ENCODE measurements at regions not wholly inside any gene's neighbourhood (a gene's known extent, or its start where the extent isn't known, plus 50 kb on each side); places are given as distances from the start of the nearest gene placed in this dataset.

- no peak for TF ChIP-seq CTCF (conservative IDR thresholded peaks at IDR 0.05)
- no peak overlapping the region for H3K27ac ChIP-seq
Measured at GRCh38 chr3:124653797-124654469, 76.3 kb upstream of the UMPS start.

- H3K27ac ChIP-seq, result no peak overlapping the region
- no peak for TF ChIP-seq CTCF (conservative IDR thresholded peaks at IDR 0.05)
Measured at GRCh38 chr3:124654470-124654845, 75.8 kb upstream of the UMPS start.

- no peak for TF ChIP-seq CTCF (conservative IDR thresholded peaks at IDR 0.05)
- no peak overlapping the region for H3K27ac ChIP-seq
Measured at GRCh38 chr3:124656531-124656930, 73.7 kb upstream of the UMPS start.

DNA sequence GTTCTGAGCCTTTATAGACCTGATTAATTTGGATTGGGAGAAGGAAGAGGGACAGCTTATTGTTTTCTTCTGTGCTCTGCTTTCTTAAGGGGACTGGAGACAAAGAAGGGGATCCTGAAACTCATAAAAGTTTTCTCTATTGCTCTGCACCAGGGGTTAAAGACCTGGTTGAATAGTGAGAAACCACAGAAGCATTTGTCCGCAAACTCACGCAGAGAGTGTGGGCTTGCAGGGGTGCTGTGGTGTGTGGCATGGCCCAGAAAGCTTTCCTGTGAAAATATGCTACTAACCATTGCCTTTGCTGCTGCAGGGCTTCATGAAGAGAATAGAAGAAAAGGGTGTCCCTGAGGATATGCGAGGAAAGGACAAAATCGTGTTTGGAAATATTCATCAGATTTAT is 73.1 kb upstream of the UMPS start:
- no peak for TF ChIP-seq CTCF (conservative IDR thresholded peaks at IDR 0.05)
- H3K27ac ChIP-seq, result no peak overlapping the region

- no peak for TF ChIP-seq CTCF (conservative IDR thresholded peaks at IDR 0.05)
Measured at GRCh38 chr3:124658270-124658669, 72.0 kb upstream of the UMPS start.

DNA sequence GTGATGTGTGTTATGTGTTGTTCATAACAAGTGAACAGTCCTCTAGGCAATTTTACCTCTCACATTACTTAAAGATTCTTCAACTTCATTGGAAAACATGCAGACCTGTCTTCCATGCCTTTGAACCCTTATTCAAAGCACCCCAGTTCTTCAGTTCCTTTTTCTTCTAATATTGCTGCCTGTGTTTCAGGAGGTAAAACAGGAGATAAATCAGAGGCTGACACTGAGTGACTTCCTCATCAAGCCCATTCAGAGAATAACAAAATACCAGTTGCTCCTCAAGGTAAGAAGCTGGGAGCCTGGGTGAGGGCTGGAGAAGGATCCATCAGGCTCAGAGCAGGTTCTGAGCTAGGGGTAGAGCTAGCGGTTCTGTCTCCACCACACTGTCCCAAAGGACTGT is 71.1 kb upstream of the UMPS start:
- TF ChIP-seq CTCF (conservative IDR thresholded peaks at IDR 0.05), result no peak
- no peak overlapping the region for H3K27ac ChIP-seq

More at GRCh38 chr3:124658270-124658669, 72.0 kb upstream of the UMPS start:
- no peak overlapping the region for H3K27ac ChIP-seq

GRCh38 chr3:124660599-124660998 is 69.7 kb upstream of the UMPS start:
- no peak for TF ChIP-seq CTCF (conservative IDR thresholded peaks at IDR 0.05)
- no peak overlapping the region for H3K27ac ChIP-seq
